SW480 (cell line): ENCODE measurements at regions not wholly inside any gene's neighbourhood (a gene's known extent, or its start where the extent isn't known, plus 50 kb on each side); places are given as distances from the start of the nearest gene placed in this dataset.
A peak's percentile ranks its signal among the peaks of the same experiment; 100 is the strongest.
"Not testable (repeated sequence)": the region's sequence is repeated elsewhere in the genome, so short reads cannot be mapped to it uniquely, and the experiment has no call there.

Source experiments
- DNase-seq: peaks from one replicate; pipeline ENCODE4 v3.0.0-alpha.2; 2016; ENCODE audit warnings: low spot score

GRCh38 chr4:188437535-188437934 lies 298.3 kb downstream of the TRIML1 start:
- DNase-seq: no peak

DNA sequence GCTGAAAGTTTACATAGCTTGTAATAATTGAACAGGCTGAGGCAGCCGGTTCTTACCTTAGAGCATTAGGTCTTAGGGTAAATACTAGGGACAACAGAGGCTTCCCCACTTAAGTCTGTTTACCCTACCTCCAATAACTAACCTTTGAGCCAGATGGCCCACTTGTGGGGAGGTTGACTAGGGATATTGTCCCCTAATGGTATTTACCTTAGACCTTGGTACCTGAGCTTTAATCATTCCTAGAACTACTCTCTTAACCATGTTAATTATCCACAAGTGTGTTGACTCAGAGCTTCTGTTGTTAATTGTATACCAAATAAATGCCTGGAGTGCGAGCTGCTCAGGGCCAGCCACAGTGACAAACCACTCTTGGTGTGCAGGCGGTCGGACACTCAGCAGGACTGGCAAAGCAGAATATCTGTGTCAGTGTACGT lies 299.2 kb downstream of the TRIML1 start:
- not testable (repeated sequence) for DNase-seq

DNA sequence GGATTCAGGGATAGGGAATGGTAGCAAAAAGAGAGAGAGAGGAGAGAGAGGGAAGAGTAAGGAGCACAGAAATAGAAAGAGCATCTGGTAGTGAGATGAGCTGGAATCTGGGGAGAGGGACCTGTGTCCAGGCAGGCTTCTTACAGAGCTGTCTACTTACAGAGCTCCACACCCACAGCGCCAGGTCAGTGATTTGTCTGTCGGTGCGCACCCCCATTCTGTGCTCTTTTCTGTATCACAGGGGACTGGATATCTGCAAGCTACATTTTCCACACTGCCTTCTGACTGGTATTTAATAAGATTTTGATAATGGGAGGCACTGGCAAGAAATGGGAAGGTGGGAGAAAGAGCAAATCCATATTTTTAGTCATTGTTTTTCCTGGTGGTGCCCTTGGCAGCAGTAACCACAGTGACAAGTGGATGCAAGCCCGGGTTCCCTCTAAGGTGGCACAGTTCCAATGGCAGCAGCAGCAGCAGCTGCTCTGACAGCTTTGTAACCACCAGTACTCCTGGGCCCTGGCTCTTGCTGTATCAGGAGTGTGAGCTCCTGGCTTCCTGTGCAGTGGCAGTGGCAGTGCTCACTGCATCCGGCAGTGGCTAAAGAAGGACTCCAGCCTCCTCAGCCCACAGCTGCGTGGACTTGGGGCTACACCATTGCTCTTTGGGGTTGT lies 300.5 kb downstream of the TRIML1 start:
- DNase-seq: no peak

DNA sequence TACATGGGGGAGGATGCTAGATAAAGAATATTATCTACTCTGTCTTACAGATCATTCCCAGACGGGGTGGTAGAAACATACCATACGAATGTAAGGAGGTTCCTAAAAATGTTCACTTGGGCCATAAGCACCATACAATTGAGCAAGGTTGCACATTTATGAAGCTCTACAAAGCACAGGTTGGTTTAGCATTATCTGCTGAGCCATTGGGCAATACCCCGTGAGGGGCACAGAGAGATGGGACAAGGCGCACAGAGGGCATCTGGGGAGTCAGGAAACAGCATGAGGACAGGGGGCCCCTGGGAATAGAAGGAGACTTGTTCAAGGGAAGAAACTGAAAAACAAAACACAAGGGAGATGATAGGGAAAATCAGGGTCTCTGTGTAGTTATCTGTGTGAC lies 305.3 kb downstream of the TRIML1 start:
- no peak for DNase-seq

DNA sequence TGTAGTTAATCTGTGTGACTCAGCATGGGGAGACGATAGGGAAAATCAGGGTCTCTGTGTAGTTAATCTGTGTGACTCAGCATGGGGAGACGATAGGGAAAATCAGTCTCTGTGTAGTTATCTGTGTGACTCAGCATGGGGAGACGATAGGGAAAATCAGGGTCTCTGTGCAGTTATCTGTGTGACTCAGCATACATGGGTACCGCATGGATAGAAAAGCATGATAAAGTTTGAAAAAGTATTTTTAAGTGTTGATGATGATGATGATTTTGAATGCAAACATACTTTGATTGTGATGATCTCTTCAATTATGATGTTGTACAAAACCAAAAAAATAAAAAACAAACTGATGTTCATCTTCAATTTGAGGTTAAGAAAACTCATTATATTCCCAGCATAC lies 309.8 kb downstream of the TRIML1 start:
- peak; percentile 20 for DNase-seq

DNA sequence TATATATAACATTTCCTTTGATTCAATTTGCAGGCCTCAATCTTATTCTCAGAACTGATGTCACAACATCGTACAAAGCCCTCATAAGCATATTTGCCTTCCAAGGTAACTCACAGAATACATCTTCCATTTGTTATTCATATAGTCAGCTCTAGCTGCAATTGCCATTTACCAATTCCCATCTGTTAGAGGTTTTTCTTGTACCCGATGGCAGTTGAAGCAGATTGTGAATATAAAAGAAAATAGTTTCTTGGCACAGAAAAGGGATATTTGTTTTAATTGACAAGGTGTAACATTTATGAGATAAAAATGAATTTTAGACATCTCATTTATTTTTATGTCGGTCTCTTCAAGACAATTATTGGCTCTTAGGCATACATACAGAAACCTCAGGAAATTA lies 311.3 kb downstream of the TRIML1 start:
- no peak for DNase-seq

- DNase-seq: no peak
Measured at GRCh38 chr4:188452097-188452496, 312.9 kb downstream of the TRIML1 start.

DNA sequence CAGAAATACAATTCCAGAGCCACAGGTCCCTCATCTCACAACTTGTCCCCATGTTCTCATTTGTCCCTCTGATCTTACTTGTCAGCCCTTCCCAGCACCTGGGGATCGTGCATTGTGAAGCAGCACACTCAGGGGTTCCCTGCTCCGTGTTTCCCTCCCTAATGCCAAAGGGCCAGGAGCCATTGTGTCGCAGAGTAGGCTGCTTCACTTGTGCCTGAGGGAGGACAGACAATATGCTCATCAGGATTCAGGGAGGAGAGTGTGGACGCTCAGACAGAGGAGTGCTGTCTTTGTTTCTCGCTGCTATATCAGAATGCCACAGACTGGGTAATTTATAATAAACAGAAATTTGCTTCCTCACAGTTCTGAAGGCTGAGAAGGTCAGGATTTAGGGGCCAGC lies 315.3 kb downstream of the TRIML1 start:
- no peak for DNase-seq

DNA sequence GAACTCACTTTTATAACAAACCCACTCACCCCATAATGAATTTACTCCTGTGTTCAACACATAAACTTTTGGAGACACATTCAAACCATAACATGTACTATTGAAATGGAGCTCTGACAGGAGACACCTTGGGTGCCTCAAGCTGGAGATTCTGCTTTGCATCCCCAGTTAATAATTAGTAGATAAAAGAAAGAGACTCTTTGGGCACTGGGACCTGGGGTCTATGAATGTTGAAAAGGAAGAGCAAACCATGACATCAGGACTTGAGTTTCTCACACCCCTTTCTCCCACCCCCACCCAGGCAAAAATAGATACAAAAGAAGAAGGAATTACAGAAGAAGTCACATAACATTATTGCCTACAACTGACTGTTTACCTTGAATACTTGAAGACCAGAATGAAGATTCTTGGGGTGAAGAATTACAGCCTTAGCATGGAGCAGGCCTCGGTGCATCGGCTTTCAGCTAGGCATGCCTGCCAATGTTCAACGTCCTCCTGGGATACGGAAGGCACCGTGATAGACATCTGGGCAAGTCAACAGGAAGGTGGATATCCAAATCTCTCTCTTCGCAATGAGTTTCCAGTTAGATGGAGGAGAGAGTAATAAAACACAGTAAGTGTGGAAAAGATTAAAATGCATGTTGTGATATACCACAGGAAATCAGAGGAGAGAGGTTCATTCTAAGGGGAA lies 316.0 kb downstream of the TRIML1 start:
- DNase-seq: no peak

GRCh38 chr4:188459381-188459780 lies 320.1 kb downstream of the TRIML1 start:
- no peak for DNase-seq

- DNase-seq: no peak
Measured at GRCh38 chr4:188463909-188464308, 324.7 kb downstream of the TRIML1 start.

DNA sequence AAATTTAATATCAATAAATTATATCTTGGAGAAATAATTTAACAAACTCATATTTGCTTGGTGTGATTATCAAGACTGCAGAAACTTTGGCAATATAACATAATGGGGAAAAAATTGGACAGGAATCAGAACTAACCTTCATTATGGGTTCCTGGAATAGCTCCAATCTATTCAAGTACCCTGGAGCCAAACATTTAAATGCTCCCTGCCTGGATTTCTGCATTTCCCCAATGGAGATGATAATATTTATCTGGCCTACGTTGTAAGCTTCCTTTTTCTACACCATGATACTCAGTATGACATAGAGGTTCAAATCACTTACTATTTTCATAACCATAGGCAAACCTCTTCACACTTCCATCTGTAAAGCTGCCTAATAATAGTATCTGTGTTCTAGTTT lies 326.8 kb downstream of the TRIML1 start:
- no peak for DNase-seq

GRCh38 chr4:188484256-188484655 lies 345.0 kb downstream of the TRIML1 start:
- no peak for DNase-seq

DNA sequence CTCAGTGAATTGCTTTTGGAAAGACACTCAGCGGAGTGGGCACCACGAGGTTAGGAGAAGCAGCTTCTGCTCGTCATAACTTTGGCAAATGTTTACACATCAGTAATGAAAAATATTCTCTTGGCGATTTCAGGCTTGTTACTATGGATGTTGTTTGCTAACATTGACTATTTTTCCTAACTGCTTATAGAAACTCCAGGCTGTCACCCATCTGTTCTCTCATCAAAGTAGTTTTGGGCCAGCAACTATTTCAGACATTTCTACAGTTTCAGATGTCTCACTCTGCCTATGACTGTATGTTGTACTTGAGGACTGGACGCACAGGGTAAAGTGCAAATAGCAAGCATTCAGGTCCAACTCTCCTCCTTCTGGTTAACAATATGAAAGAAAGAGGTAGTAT lies 346.7 kb downstream of the TRIML1 start:
- DNase-seq: no peak

DNA sequence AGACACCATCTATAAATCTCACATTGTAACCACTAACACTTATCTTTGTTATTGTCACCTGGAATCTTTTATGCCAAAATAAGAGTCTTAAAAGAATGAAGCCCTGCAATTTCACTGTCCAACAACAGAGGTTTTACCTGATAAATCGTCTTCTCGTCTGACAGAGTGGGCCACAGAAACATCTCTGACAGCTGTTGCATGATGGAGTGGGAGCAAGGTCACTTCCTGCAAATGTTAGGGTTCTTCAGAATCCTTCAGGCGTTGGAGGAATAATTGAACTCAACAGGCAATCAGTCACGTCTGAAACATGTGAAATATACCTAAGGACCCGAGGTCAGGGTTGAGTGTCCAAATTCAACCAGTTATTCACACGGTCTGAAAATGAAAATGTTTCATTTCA lies 353.6 kb downstream of the TRIML1 start:
- no peak for DNase-seq

DNA sequence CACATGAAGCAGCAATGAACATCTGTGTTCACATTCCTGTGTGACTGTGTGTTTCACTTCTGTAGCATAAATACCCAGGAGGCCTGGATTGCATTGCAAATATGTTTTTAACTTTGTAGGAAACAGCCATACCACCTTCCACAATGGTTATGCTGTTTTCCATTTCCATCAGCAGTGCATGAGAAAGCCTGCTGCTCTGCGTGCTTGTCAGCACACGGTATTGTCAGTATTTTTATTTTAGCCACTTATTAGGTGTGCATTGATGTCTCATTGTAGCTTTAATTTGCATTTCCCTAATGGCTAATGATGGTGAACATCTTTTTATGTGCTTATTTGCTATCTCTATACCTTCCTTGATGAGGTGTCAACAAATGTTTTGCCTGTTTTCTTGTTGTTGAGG lies 355.9 kb downstream of the TRIML1 start:
- no peak for DNase-seq

GRCh38 chr4:188511431-188511830 lies 372.2 kb downstream of the TRIML1 start:
- DNase-seq: no peak

DNA sequence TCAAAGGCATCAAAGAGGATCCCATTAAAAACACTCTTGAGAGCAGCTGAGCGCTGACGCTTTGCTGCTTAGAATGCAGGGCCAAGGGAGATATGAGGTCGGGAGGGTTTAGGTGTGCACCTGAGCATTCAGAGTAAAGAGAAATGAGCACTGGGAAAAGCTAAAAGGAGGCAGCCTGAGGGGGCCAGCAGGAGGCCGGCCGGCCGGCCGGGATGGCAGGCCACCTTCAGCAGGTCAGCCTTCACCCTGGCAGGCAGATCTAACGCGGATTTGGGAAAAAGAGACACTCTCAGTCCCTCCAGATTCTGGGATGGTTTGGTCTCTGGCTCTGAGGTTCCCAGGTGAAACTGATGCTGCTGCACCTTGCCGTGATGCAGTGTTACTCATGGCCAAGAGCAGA lies 393.5 kb downstream of the TRIML1 start:
- DNase-seq: no peak

DNA sequence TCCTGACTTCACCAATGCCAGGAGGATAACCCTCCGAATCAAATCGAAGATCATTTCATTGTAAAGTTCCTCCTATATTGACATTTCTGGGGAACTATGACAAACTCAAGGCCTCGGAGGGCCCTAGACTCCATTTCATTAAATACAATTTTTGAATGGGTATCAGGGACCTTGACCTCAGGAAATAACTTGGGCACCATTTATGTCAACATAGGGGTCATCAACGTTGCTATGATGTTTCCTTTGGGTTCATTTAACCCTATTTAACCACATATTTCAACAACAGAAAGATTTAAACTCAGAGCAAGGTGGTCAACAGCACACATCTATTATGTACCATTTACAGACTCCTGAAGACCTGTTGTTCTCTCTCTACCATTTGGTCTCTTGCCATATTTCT lies 395.1 kb downstream of the TRIML1 start:
- no peak for DNase-seq

DNA sequence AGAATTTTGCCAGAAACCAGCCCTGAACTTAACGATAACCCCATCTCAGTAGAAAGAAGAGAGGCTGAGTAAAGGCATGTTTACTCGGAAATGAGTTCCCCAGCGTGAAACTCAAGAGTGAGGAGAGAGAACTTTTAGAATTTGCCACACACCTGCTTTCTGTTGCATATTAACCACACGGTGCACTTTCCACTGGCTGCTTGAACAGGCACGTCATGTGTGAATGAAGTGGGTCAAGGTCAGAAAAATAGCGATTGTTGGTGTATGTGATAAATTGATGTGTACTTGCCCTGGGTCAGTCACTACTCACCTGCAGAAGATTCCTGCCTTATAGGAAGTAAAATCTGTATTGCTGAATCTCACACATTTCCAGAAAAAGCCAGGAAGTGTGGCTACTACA lies 395.7 kb downstream of the TRIML1 start:
- no peak for DNase-seq

DNA sequence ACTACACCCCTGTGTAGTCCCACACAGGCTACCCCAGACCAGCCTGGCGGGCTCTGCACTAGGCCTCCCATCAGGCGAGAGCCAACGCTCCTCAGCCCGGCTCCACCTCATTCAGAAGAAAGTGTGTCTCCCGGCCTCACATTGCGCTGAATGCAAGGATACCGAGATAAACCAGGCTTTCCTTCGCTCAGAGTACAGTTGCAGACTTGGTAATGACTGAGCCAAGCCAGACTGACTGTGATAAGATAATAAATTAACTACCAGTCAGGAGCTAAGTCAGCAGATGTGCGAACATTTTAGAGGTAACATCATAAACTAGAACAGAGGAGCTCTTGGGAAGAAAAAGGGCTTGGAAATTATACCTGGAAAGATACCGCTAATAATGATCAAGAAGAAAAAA lies 397.6 kb downstream of the TRIML1 start:
- DNase-seq: no peak

DNA sequence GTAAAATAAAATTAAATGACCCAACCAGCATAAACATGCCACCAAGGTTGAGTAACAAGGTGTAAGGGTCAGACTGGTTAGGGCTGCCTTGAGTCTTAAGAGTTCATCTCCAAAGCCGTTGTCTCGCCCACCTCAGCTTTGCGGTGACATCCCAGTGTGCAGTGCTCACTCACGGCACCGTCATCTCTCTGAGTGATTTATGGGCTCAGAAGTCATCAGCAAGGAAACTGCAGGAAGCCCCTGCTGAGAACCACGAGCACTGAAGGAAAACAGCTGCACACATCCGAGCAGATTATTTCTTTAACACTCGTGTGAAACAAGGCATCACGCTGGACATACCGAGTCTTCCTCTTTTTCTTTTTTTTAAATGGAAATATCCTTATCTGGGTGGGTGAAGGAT lies 411.1 kb downstream of the TRIML1 start:
- DNase-seq: no peak

DNA sequence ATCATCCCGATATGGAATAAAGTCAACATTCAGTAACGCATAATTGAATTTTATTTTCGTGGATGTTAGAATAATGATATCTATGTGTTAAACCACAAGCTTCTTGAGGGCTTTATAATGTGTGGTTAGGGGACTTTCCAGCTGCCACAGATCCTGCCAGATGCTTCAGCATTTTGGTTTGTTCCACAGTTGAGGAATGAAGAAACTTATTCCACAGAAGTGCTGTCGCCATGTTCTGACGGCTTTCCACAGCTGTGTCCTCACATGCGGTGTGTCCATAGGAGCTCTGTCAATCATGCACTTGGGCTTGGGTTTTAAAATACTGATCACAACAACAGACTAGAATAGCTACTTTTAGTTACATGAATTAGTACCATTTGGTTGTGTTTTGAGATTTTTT lies 411.9 kb downstream of the TRIML1 start:
- DNase-seq: no peak

DNA sequence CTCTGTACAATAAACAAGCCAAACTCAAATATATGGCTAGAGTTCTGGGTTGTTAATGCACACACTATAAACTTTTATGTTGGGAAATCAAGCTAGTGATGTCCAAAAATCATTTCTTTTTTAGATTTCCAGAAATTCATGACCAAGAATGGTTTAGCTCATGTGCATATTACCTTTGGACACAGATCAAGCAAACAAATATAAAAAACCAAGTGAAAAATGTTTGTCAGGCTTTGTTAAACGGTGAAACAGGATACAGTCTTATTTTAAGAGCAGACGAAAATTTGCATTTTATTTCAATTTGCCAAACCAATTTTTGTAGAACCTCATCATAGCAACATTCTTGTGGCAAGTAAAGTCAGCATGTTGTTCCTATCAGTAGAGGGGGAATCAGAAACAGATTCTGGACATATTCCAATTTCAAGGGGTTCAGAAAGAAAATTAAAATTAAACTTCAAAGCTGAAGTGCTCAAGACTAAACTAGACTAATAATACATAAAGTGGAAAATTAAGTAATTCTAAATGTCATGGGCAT lies 413.6 kb downstream of the TRIML1 start:
- no peak for DNase-seq
